ENCODE measurements at regions not wholly inside any gene's neighbourhood (a gene's known extent, or its start where the extent isn't known, plus 50 kb on each side); places are given as distances from the start of the nearest gene placed in this dataset.

GRCh38 chr11:19519912-19520641 lies 192.6 kb upstream of the NAV2 start:
- DNase-seq (ENCODE audit: low read depth in 3 of 3): no peak

DNA sequence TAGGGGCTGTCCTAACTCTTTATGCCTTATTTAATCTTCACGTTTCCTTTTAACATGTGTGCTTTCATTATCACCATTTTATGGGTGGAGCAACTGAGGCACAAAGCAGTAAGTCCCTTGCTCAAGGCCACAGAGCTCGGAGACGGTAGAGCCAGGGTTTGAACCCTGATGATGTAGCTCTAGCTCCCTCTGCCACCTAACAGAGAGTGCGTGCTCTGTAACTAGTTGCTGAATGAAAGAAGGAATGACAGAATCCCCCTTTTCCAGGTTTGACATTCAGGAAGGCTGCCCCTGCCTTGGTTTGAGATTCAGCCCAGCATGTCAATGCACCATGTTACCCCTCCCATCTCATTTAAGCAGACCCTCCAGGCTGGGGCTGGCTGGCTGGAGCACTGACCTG lies 193.3 kb upstream of the NAV2 start:
- DNase-seq (ENCODE audit: low read depth in 3 of 3): no peak

GRCh38 chr11:19513253-19513652 lies 199.4 kb upstream of the NAV2 start:
- no peak for DNase-seq (ENCODE audit: low read depth in 3 of 3)

- no peak for DNase-seq (ENCODE audit: low read depth in 3 of 3)
These were observed 200.0 kb upstream of the NAV2 start for GRCh38 chr11:19512618-19513017.

- no peak for DNase-seq (ENCODE audit: low read depth in 3 of 3)
These were observed 201.0 kb upstream of the NAV2 start for GRCh38 chr11:19511413-19512183.

DNA sequence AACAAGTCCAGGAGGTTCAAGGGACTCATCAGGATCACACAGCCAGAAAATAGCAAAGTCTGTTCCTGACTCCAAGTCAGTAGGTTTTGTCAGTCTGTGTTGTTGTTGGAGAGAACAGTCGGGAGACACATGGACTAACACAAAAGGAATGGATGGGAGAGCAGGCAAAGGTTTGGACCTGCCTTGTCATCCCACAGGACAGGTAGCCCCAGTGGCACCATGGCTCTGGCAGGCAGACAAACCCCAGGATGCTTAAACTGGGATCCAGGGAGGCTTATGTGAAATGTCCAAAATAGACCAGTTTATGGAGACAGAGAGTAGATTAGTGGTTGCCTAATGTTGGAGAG lies 201.6 kb upstream of the NAV2 start:
- DNase-seq (ENCODE audit: low read depth in 3 of 3): no peak

GRCh38 chr11:19510468-19510867 lies 202.2 kb upstream of the NAV2 start:
- DNase-seq (ENCODE audit: low read depth in 3 of 3): no peak

GRCh38 chr11:19509215-19509614 lies 203.4 kb upstream of the NAV2 start:
- no peak for DNase-seq (ENCODE audit: low read depth in 3 of 3)

GRCh38 chr11:19508165-19508564 lies 204.5 kb upstream of the NAV2 start:
- DNase-seq (ENCODE audit: low read depth in 3 of 3): no peak

GRCh38 chr11:19506816-19507486 lies 205.7 kb upstream of the NAV2 start:
- no peak for DNase-seq (ENCODE audit: low read depth in 3 of 3)

DNA sequence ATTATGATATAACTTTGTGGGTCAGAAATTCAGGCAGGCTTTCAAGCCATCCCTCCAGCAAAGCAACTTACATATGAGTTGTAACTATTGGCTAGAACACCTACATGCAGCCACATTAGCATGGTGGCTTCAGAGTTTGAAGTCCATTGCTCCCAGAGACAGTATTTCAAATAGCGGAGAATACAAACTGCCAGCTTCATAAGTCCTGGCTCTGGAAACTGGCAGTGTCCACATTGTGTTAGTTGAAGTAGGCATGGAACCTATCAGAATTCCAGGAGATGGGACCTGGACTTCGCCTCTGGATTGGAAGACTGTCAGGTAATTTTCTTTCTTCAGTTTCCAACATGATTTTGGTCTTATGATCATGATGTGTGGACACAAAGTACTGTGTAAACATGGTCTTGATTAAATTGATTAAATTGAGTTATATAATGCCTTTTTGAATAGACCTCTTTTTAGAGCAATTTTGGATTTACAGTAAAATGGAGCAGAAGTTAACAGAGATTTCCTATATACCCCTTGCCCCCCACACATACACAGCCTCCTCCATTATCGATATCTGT lies 209.9 kb upstream of the NAV2 start:
- DNase-seq (ENCODE audit: low read depth in 3 of 3): no peak

- DNase-seq (ENCODE audit: low read depth in 3 of 3): no peak
These were observed 211.0 kb upstream of the NAV2 start for GRCh38 chr11:19501631-19502030.

DNA sequence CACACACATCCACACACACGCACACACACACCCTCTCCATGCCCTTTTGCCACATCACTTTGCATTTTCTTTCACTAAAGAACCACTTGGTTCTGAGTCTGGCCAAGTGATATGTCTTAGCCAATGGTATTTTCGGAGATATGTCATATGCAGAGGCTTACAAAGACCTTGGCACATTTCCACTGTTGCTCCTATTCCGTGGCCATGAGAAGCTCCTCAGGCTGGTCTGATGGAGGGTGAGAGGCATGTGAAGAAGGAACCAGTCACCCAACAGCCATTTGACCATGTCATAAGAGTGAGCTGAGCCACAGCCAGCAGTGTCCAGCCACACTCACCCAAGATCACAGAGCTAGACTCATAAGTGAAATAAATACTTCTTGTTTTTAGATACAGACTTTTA lies 212.6 kb upstream of the NAV2 start:
- DNase-seq (ENCODE audit: low read depth in 3 of 3): no peak

DNA sequence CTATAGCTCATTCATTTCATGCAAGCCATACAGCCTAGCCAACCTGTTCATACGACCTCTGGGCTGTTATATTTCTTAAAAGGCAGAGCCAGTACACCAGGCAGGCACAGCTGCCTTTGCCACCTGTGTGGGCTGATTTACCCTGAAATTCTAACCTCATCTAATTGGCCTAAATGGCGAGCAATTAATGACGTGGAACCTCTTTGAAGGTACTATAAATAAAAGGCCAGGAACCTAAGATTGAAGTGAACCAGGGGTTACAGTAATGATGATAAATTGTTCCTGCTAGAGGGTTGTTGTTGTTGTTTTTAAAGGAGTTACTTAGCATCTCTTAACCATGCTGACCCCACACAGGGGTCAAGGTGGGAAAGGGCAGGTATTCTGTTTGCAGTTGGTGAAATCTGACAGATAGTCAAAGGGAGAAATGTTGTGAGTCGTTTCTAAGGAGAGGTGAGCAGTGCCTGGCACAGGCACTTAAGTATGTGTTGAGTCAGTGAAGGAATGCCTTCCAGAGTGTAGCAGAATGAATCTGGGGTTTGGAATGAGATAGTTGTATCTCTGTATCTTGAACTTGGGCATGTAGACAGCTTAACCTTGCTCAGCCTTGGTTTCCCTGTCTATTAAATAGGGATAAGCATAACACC lies 213.5 kb upstream of the NAV2 start:
- no peak for DNase-seq (ENCODE audit: low read depth in 3 of 3)

DNA sequence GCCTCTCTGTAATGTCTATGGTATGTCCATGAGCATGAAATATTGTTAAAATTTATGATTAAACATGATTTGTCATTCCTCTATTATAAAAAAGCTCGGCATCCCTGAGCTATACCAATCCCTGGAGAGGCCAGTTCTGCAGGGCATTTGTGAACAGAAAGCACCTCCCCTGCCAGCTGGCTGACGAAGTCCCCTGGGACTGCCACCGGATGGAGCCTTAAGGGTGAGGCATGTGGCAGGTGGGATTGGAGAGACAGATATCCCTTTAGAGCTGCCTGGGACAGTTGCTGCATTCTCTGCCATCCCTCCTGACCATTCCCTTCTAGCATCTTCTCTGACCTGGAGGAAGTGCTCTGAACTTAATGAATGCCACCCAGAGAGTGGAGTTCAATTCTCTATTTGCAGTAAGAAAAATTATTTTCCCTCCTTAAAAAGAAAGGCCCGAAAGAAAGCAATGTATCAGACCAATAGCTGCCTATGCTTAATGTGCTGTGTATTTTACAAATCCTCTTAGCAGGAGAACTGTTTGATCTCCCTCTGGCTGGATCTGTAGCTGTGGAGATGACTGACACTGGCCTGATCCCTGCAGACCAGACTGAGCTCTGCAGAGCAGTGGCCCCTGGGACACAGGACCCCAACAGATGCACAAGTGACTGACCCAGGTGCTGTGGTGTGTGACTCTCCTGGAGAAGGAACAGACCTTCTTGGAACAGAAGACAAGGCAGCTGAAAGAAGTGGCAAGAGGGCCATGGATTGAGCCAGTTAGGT lies 219.0 kb upstream of the NAV2 start:
- DNase-seq (ENCODE audit: low read depth in 3 of 3): no peak

DNA sequence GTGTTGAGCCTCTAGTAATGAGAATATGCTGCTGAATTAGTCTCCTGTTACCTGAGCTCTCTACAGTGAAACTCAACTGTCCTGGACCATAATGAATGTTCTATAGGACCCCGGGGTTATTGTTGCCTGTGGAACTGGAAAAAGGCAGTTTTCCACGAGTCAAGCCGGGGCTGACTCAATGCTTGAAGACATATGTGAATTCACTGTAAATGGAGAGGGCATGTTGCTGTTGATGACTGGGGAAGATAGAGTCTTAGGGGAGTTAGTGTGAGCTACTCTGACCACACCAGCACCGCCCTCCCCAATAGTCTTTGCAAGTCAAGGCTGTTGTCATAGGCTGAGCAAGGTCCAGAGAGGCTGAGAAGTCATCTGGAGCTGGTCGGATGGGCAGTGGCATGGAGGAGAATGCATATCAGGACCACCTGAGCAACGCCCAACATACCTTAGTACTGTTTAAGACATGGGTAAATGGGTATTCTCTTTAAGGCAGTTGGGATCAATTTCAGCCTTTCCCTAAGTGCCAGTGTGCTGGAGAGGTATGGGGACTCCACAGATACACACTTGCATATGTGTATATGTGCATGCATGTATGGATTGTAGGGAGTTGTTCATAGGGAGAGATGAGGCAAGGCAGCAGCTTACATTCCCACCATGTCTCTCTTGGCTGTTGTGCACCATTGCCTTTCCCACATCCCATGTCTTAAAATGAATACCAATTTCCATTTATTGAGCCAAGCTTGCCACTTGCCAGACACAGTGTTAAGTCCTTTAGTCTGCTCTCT lies 230.1 kb upstream of the NAV2 start:
- no peak for DNase-seq (ENCODE audit: low read depth in 3 of 3)

- DNase-seq (ENCODE audit: low read depth in 3 of 3): no peak
These were observed 232.1 kb upstream of the NAV2 start for GRCh38 chr11:19480540-19480939.

GRCh38 chr11:19478891-19479290 lies 233.7 kb upstream of the NAV2 start:
- no peak for DNase-seq (ENCODE audit: low read depth in 3 of 3)

GRCh38 chr11:19474954-19475721 lies 234.4 kb upstream of the E2F8 start:
- DNase-seq (ENCODE audit: low read depth in 3 of 3): no peak

- no peak for DNase-seq (ENCODE audit: low read depth in 3 of 3)
These were observed 233.5 kb upstream of the E2F8 start for GRCh38 chr11:19474211-19474610.

Data from stimulated activated CD4-positive, alpha-beta T cell treated with anti-CD3 and anti-CD28 coated beads, TNF-alpha, amount 100 ng/mL, for 48 hours (primary cell).